Endothelial cell of umbilical vein (primary cell): ENCODE measurements at regions not wholly inside any gene's neighbourhood (a gene's known extent, or its start where the extent isn't known, plus 50 kb on each side); places are given as distances from the start of the nearest gene placed in this dataset.

Source experiments
- BruUV-seq: library from RNA; stranded (reverse); fragments of 400-500 nt; replicated peaks from 2 replicates; lab custom pipeline; 2021; lab: Mats Ljungman, UMichigan
- CTCF ChIA-PET: fragments of 300-600, 350-600 bp; sonication (Branson Sonifier 250); formaldehyde crosslinking; loops from one replicate; lab custom pipeline; 2021; ENCODE audit warnings: antibody characterized with exemption, inconsistent platforms; lab: Charles Lee
- POLR2A ChIA-PET: fragments of 300-600, 350-600 bp; sonication (Branson Sonifier 250); formaldehyde crosslinking; loops from one replicate; lab custom pipeline; 2021; ENCODE audit warnings: antibody characterized with exemption, inconsistent platforms; lab: Charles Lee
- DNase-seq: peaks from one replicate; pipeline ENCODE4 v3.0.0-alpha.2; 2011; ENCODE audit warnings: low read depth, low spot score
- FAIRE-seq: peaks from 2 replicates; lab custom pipeline; 2011; peaks lifted over from hg19 to GRCh38; lab: Jason Lieb, UNC
- H2AFZ ChIP-seq: 2 replicates; pipeline ENCODE4 v1.6.0; 2012; ENCODE audit warnings: low read depth, low read length, control low read depth, inconsistent platforms
- H3K27ac ChIP-seq: 2 replicates; pipeline ENCODE4 v1.5.1; 2011; ENCODE audit warnings: low read depth, mild to moderate bottlenecking, control low read depth, low read length, moderate library complexity; ENCODE audit not compliant: insufficient read depth
- H3K27me3 ChIP-seq, 2 experiments: 2 replicates each; pipeline versions ENCODE4 v1.6.0 to v1.6.1; 2011; ENCODE audit warnings: low read length in 2 of 2, mixed read lengths in 1 of 2; ENCODE audit not compliant: control insufficient read depth in 2 of 2, insufficient read depth in 2 of 2
- H3K36me3 ChIP-seq, 2 experiments: 2 replicates in 1 of 2; 3 replicates in 1 of 2; pipeline ENCODE4 v1.5.1; 2011; ENCODE audit warnings: low read length in 2 of 2, mild to moderate bottlenecking in 1 of 2, moderate library complexity in 1 of 2; ENCODE audit not compliant: control insufficient read depth in 2 of 2, insufficient read depth in 2 of 2; ENCODE audit errors: extremely low read depth in 1 of 2
- H3K4me1 ChIP-seq: 3 replicates; pipeline ENCODE4 v1.5.1; 2011; ENCODE audit warnings: mild to moderate bottlenecking, low read length; ENCODE audit not compliant: control insufficient read depth, insufficient read depth; ENCODE audit errors: extremely low read depth
- H3K4me2 ChIP-seq: 2 replicates; pipeline ENCODE4 v1.6.1; 2011; ENCODE audit warnings: low read length, control low read depth, mixed read lengths; ENCODE audit not compliant: insufficient read depth
- H3K4me3 ChIP-seq, 3 experiments: fragments of 200-600 bp in 1 of 3; sonication (generic), shearing (Covaris generic) in 1 of 3; replicated peaks in 1 of 3; 2 replicates each; pipeline ENCODE4 v1.5.1; 2011 to 2016; ENCODE audit warnings: control low read depth in 3 of 3, low read length in 3 of 3, mild to moderate bottlenecking in 2 of 3, inconsistent platforms in 1 of 3, low read depth in 1 of 3, moderate library complexity in 1 of 3; ENCODE audit not compliant: insufficient read depth in 1 of 3
- H3K79me2 ChIP-seq: 2 replicates; pipeline ENCODE4 v1.6.0; 2012; ENCODE audit warnings: low read length, inconsistent platforms; ENCODE audit not compliant: control insufficient read depth, insufficient read depth
- H3K9ac ChIP-seq: replicated peaks from 2 replicates; pipeline ENCODE3; 2011; ENCODE audit warnings: low read length, control low read depth; ENCODE audit not compliant: insufficient read depth; ENCODE audit errors: extremely low read depth
- H3K9me1 ChIP-seq: replicated peaks from 3 replicates; pipeline ENCODE4 v1.6.0; 2011; ENCODE audit warnings: mild to moderate bottlenecking, low read length; ENCODE audit not compliant: control insufficient read depth, insufficient read depth; ENCODE audit errors: extremely low read depth
- H3K9me3 ChIP-seq: replicated peaks from 2 replicates; pipeline ENCODE4 v1.5.1; 2012; ENCODE audit warnings: low read length, inconsistent platforms; ENCODE audit not compliant: control insufficient read depth, insufficient read depth
- H4K20me1 ChIP-seq: replicated peaks from 2 replicates; pipeline ENCODE3; 2011; ENCODE audit warnings: mild to moderate bottlenecking, low read length; ENCODE audit not compliant: control insufficient read depth, insufficient read depth; ENCODE audit errors: extremely low read depth
- EZH2 ChIP-seq: IDR thresholded peaks from 2 replicates; pipeline ENCODE4 v1.6.1; 2012; ENCODE audit warnings: borderline replicate concordance, low read depth, mild to moderate bottlenecking, moderate library complexity, low read length, inconsistent platforms; ENCODE audit not compliant: severe bottlenecking
- FOS ChIP-seq: IDR thresholded peaks from 2 replicates; pipeline ENCODE4 v1.6.1; 2011; ENCODE audit warnings: mild to moderate bottlenecking, low read length, moderate library complexity, borderline replicate concordance; ENCODE audit not compliant: insufficient read depth
- GATA2 ChIP-seq: IDR thresholded peaks from 2 replicates; pipeline ENCODE4 v1.7.0; 2011; ENCODE audit warnings: low read depth, mild to moderate bottlenecking, moderate library complexity, mixed read lengths, low read length; ENCODE audit not compliant: insufficient read length, insufficient read depth
- JUN ChIP-seq: IDR thresholded peaks from 2 replicates; pipeline ENCODE4 v1.6.1; 2011; ENCODE audit warnings: borderline replicate concordance, low read depth; ENCODE audit not compliant: insufficient read length, insufficient read depth
- MYC ChIP-seq: IDR thresholded peaks from one replicate; pipeline ENCODE4 v1.6.1; 2011; ENCODE audit warnings: mild to moderate bottlenecking, low read depth, low read length
- POLR2A ChIP-seq: IDR thresholded peaks from 2 replicates; pipeline ENCODE4 v1.6.1; 2012; ENCODE audit warnings: low read depth, mild to moderate bottlenecking, control low read depth, low read length
- POLR2AphosphoS5 ChIP-seq: IDR thresholded peaks from 2 replicates; pipeline ENCODE4 v1.6.1; 2012; ENCODE audit warnings: low read depth, mild to moderate bottlenecking, control low read depth, low read length, moderate library complexity; ENCODE audit not compliant: insufficient read depth
- dilution Hi-C: fragments of 300-500 bp; cut with MboI; formaldehyde crosslinking; loops from one replicate; pipeline ENCODE4 v1.15.0; 2019; ENCODE audit warnings: low sequenced_read_pairs; ENCODE audit not compliant: extremely low pct_ligation_motif_present
- intact Hi-C: fragments of 100-400 bp; cut with micrococcal nuclease; formaldehyde crosslinking; loops from one replicate; pipeline ENCODE4 v1.10.0; 2022
- TF ChIP-seq, protein P1 (sequence below): IDR thresholded peaks from 2 replicates; pipeline ENCODE4 v1.6.1; 2011; ENCODE audit not compliant: insufficient read depth, insufficient read length
- TF ChIP-seq, protein P2 (sequence below), 2 donors: IDR thresholded peaks; 1 replicate in 1 of 2; 2 replicates in 1 of 2; pipeline ENCODE4 v1.5.1; 2011; ENCODE audit warnings: low read length in 2 of 2, mild to moderate bottlenecking in 2 of 2, moderate library complexity in 2 of 2, control low read depth in 1 of 2, inconsistent platforms in 1 of 2, low read depth in 1 of 2; ENCODE audit not compliant: insufficient read depth in 1 of 2; ENCODE audit errors: extremely low read depth in 1 of 2

DNA sequence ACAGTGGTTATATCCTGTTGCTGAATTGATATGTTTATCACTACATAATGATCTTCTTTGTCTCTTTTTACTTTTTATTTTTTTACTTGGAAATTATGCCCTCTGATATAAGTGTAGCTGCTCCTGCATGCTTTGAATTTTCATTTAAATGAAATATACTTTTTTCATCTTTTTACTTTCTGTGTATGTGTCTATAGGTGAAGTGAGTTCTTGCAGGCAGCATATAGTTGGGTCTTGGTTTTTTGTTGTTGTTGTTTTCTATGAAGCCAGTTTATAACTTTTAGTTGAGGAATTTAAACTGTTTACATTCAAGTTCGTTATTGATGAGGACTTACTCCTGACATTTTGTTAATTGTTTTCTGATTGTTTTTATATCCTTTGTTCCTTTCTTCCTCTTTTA lies 103.1 kb upstream of the DOK5 start:
- Histone ChIP-seq H3K9ac (no peak overlapping the region), H3K4me3 (no peak overlapping the region), H3K79me2 (no peaks in the 10 kb centered on the region), H3K36me3 (no peaks in the 10 kb centered on the region), H3K4me1 (no peaks in the 10 kb centered on the region), H3K27ac (no peak overlapping the region), H3K4me2 (no peak overlapping the region), H3K9me3 (no peaks in the 10 kb centered on the region), H2AFZ (no peak overlapping the region), H4K20me1 (no peaks in the 10 kb centered on the region), H3K9me1 (no peaks in the 10 kb centered on the region), H3K27me3 (no peaks in the 10 kb centered on the region)
- intact Hi-C loops, result no loop called here
- no peak for DNase-seq
- ChIA-PET POLR2A (no interaction called here), CTCF (interaction anchor here (2.4 kb wide), 1 partner anchor 11 kb away, joined by 7 read pairs; no protein-coding TSS in a partner anchor)
- BruUV-seq, result no TSS peak
- no peak for FAIRE-seq
- TF ChIP-seq POLR2AphosphoS5 (no peak), FOS (no peak), GATA2 (no peak), EZH2 (no peak), MYC (no peak), POLR2A (no peak), JUN (no peak)
- TF ChIP-seq, protein P1, sequence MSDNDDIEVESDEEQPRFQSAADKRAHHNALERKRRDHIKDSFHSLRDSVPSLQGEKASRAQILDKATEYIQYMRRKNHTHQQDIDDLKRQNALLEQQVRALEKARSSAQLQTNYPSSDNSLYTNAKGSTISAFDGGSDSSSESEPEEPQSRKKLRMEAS, result no peak
- TF ChIP-seq, protein P2, sequence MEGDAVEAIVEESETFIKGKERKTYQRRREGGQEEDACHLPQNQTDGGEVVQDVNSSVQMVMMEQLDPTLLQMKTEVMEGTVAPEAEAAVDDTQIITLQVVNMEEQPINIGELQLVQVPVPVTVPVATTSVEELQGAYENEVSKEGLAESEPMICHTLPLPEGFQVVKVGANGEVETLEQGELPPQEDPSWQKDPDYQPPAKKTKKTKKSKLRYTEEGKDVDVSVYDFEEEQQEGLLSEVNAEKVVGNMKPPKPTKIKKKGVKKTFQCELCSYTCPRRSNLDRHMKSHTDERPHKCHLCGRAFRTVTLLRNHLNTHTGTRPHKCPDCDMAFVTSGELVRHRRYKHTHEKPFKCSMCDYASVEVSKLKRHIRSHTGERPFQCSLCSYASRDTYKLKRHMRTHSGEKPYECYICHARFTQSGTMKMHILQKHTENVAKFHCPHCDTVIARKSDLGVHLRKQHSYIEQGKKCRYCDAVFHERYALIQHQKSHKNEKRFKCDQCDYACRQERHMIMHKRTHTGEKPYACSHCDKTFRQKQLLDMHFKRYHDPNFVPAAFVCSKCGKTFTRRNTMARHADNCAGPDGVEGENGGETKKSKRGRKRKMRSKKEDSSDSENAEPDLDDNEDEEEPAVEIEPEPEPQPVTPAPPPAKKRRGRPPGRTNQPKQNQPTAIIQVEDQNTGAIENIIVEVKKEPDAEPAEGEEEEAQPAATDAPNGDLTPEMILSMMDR (IDR thresholded peaks at IDR 0.05; ENCODE audit: extremely low read depth in 1 of 2, insufficient read depth in 1 of 2, low read depth in 1 of 2, low read length in 2 of 2), result no peak
- dilution Hi-C loops, result no loop called here
